HEK293 (cell line): ENCODE measurements at regions not wholly inside any gene's neighbourhood (a gene's known extent, or its start where the extent isn't known, plus 50 kb on each side); places are given as distances from the start of the nearest gene placed in this dataset.

Experiments
- ATF2 ChIP-seq: fragments of 450-650 bp; formaldehyde crosslinking; IDR thresholded peaks from 2 replicates; pipeline ENCODE4 v1.5.1; 2016; ENCODE audit warnings: missing biosample characterization, missing genetic modification characterization, low read depth
- CTCF ChIP-seq: fragments of 450-650 bp; formaldehyde crosslinking; IDR thresholded peaks from 2 replicates; pipeline ENCODE4 v1.5.1; 2016; ENCODE audit warnings: missing biosample characterization, missing genetic modification characterization
- MEIS1 ChIP-seq: sonication (generic); formaldehyde crosslinking; IDR thresholded peaks from 2 replicates; pipeline ENCODE4 v1.8.1; 2022; ENCODE audit warnings: missing genetic modification reagents, mild to moderate bottlenecking, borderline replicate concordance
- MZF1 ChIP-seq: fragments of 450-650 bp; formaldehyde crosslinking; IDR thresholded peaks from 2 replicates; pipeline ENCODE4 v1.5.1; 2017; ENCODE audit warnings: missing biosample characterization, missing genetic modification characterization, borderline replicate concordance
- REST ChIP-seq: fragments of 450-650 bp; formaldehyde crosslinking; IDR thresholded peaks from 2 replicates; pipeline ENCODE4 v1.5.1; 2016; ENCODE audit warnings: missing biosample characterization, missing genetic modification characterization
- YY1 ChIP-seq: fragments of 450-650 bp; formaldehyde crosslinking; IDR thresholded peaks from 2 replicates; pipeline ENCODE4 v1.5.1; 2018; ENCODE audit warnings: missing biosample characterization, missing genetic modification characterization
- ZEB2 ChIP-seq: fragments of 450-650 bp; formaldehyde crosslinking; IDR thresholded peaks from 2 replicates; pipeline ENCODE4 v1.5.1; 2016; ENCODE audit warnings: missing biosample characterization, missing genetic modification characterization
- ZNF121 ChIP-seq: fragments of 450-650 bp; formaldehyde crosslinking; IDR thresholded peaks from 2 replicates; pipeline ENCODE4 v1.5.1; 2016; ENCODE audit warnings: missing biosample characterization, missing genetic modification characterization
- ZNF184 ChIP-seq: fragments of 450-650 bp; IDR thresholded peaks from 2 replicates; pipeline ENCODE4 v1.5.1; 2018; ENCODE audit warnings: missing biosample characterization, mild to moderate bottlenecking, missing genetic modification characterization
- ZNF362 ChIP-seq: fragments of 450-650 bp; formaldehyde crosslinking; IDR thresholded peaks from 2 replicates; pipeline ENCODE4 v1.5.1; 2016; ENCODE audit warnings: missing biosample characterization, missing genetic modification characterization
- ZNF580 ChIP-seq: fragments of 450-650 bp; formaldehyde crosslinking; IDR thresholded peaks from 2 replicates; pipeline ENCODE4 v1.5.1; 2016; ENCODE audit warnings: missing biosample characterization, missing genetic modification characterization
- ZNF76 ChIP-seq: fragments of 450-650 bp; formaldehyde crosslinking; IDR thresholded peaks from 2 replicates; pipeline ENCODE4; 2016; ENCODE audit warnings: low read depth, missing biosample characterization, missing genetic modification characterization, borderline replicate concordance

GRCh38 chr4:89398146-89398545 lies 90.5 kb upstream of the GPRIN3 start:
- no peak for TF ChIP-seq REST (tag by site-specific recombination)
- no peak for TF ChIP-seq CTCF (tag by site-specific recombination)
- no peak for TF ChIP-seq YY1 (tag by site-specific recombination)
- TF ChIP-seq ZNF184 (tag by site-specific recombination) = no peak
- TF ChIP-seq ZNF362 (tag by site-specific recombination) = no peak
- no peak for TF ChIP-seq ZNF580 (tag by site-specific recombination)
- TF ChIP-seq ZNF76 (tag by site-specific recombination) = no peak
- TF ChIP-seq MEIS1 (CRISPR knock-in tag) = no peak
- no peak for TF ChIP-seq ZNF121 (tag by site-specific recombination)
- no peak for TF ChIP-seq ZEB2 (tag by site-specific recombination)
- no peak for TF ChIP-seq MZF1
- TF ChIP-seq ATF2 (tag by site-specific recombination) = no peak
